ENCODE measurements at regions not wholly inside any gene's neighbourhood (a gene's known extent, or its start where the extent isn't known, plus 50 kb on each side); places are given as distances from the start of the nearest gene placed in this dataset.
"Not testable (repeated sequence)": the region's sequence is repeated elsewhere in the genome, so short reads cannot be mapped to it uniquely, and the experiment has no call there.

GRCh38 chr5:125912028-125912427, 511.2 kb upstream of the GRAMD2B start:
- no peak for DNase-seq (ENCODE audit: low spot score)
- no peak for TF ChIP-seq CTCF (IDR thresholded peaks at IDR 0.05; ENCODE audit: borderline replicate concordance, control extremely low read depth, extremely low read depth, insufficient read depth, missing control alignments)
- in situ Hi-C loops (cut with MboI; ENCODE audit: low sequenced_read_pairs, unreplicated experiment): no loop called here

- TF ChIP-seq CTCF (IDR thresholded peaks at IDR 0.05; ENCODE audit: borderline replicate concordance, control extremely low read depth, extremely low read depth, insufficient read depth, missing control alignments): no peak
- no peak for DNase-seq (ENCODE audit: low spot score)
- in situ Hi-C loops (cut with MboI; ENCODE audit: low sequenced_read_pairs, unreplicated experiment): no loop called here
Measured at GRCh38 chr5:125913200-125913599, 510.0 kb upstream of the GRAMD2B start.

GRCh38 chr5:125914471-125914870, 508.7 kb upstream of the GRAMD2B start:
- DNase-seq (ENCODE audit: low spot score): no peak
- in situ Hi-C loops (cut with MboI; ENCODE audit: low sequenced_read_pairs, unreplicated experiment): no loop called here
- TF ChIP-seq CTCF (IDR thresholded peaks at IDR 0.05; ENCODE audit: borderline replicate concordance, control extremely low read depth, extremely low read depth, insufficient read depth, missing control alignments): no peak

GRCh38 chr5:125923958-125924357, 499.3 kb upstream of the GRAMD2B start:
- DNase-seq (ENCODE audit: low spot score); in situ Hi-C loops (cut with MboI; ENCODE audit: low sequenced_read_pairs, unreplicated experiment): not testable (repeated sequence)

- no peak for TF ChIP-seq CTCF (IDR thresholded peaks at IDR 0.05; ENCODE audit: borderline replicate concordance, control extremely low read depth, extremely low read depth, insufficient read depth, missing control alignments)
- in situ Hi-C loops (cut with MboI; ENCODE audit: low sequenced_read_pairs, unreplicated experiment): no loop called here
- no peak for DNase-seq (ENCODE audit: low spot score)
Measured at GRCh38 chr5:125926172-125926571, 497.0 kb upstream of the GRAMD2B start.

GRCh38 chr5:125928663-125929062, 494.5 kb upstream of the GRAMD2B start:
- TF ChIP-seq CTCF (IDR thresholded peaks at IDR 0.05; ENCODE audit: borderline replicate concordance, control extremely low read depth, extremely low read depth, insufficient read depth, missing control alignments): no peak
- in situ Hi-C loops (cut with MboI; ENCODE audit: low sequenced_read_pairs, unreplicated experiment): no loop called here
- no peak for DNase-seq (ENCODE audit: low spot score)

GRCh38 chr5:125950012-125950615, 473.1 kb upstream of the GRAMD2B start:
- DNase-seq (ENCODE audit: low spot score): no peak
- in situ Hi-C loops (cut with MboI; ENCODE audit: low sequenced_read_pairs, unreplicated experiment): no loop called here

More at GRCh38 chr5:125950012-125950615, 473.1 kb upstream of the GRAMD2B start:
- TF ChIP-seq CTCF (IDR thresholded peaks at IDR 0.05; ENCODE audit: borderline replicate concordance, control extremely low read depth, extremely low read depth, insufficient read depth, missing control alignments): no peak

All from GM13976 (cell line).